H1 (cell line): ENCODE measurements at regions not wholly inside any gene's neighbourhood (a gene's known extent, or its start where the extent isn't known, plus 50 kb on each side); places are given as distances from the start of the nearest gene placed in this dataset.

Experiments used
- CTCF ChIA-PET: fragments of 300-600 bp; sonication (Branson Sonifier 250); formaldehyde crosslinking; loops from one replicate; lab custom pipeline; 2021; ENCODE audit not compliant: partially characterized antibody; lab: Charles Lee
- POLR2A ChIA-PET: fragments of 300-600 bp; sonication (Branson Sonifier 250); formaldehyde crosslinking; loops from one replicate; lab custom pipeline; 2021; ENCODE audit warnings: inconsistent platforms; ENCODE audit not compliant: partially characterized antibody; lab: Charles Lee
- DNase-seq, 2 experiments: peaks; one replicate each; pipeline versions ENCODE4 v3.0.0 to v3.0.0-alpha.2; 2010 to 2022; ENCODE audit warnings: low spot score in 2 of 2, low read depth in 1 of 2, mixed read lengths in 1 of 2
- FAIRE-seq: peaks from 2 replicates; lab custom pipeline; 2011; peaks lifted over from hg19 to GRCh38; lab: Jason Lieb, UNC
- H2AFZ ChIP-seq: 2 replicates; pipeline ENCODE4 v1.8.1; 2012; ENCODE audit warnings: low read length, inconsistent platforms
- H2AK5ac ChIP-seq: 2 replicates; pipeline ENCODE4 v1.6.1; 2013; ENCODE audit warnings: low read depth, low read length
- H2BK120ac ChIP-seq: replicated peaks from 2 replicates; pipeline ENCODE3; 2013; ENCODE audit warnings: low read depth, low read length, inconsistent platforms
- H2BK12ac ChIP-seq: 2 replicates; pipeline ENCODE4 v1.6.1; 2013; ENCODE audit warnings: low read depth, low read length
- H2BK15ac ChIP-seq: 2 replicates; pipeline ENCODE4 v1.6.1; 2013; ENCODE audit warnings: low read length
- H2BK20ac ChIP-seq: 2 replicates; pipeline ENCODE4 v1.6.1; 2013; ENCODE audit warnings: low read length
- H2BK5ac ChIP-seq: 2 replicates; pipeline ENCODE4 v1.6.1; 2013; ENCODE audit warnings: low read depth, low read length
- H3K14ac ChIP-seq: 2 replicates; pipeline ENCODE4 v1.6.1; 2013; ENCODE audit warnings: inconsistent platforms; ENCODE audit not compliant: insufficient read length
- H3K18ac ChIP-seq: 2 replicates; pipeline ENCODE4 v1.6.1; 2013; ENCODE audit warnings: low read length; ENCODE audit errors: extremely low read depth
- H3K23ac ChIP-seq: 2 replicates; pipeline ENCODE4 v1.6.1; 2013; ENCODE audit warnings: inconsistent platforms; ENCODE audit not compliant: insufficient read length
- H3K23me2 ChIP-seq: 2 replicates; pipeline ENCODE4 v1.6.1; 2013; ENCODE audit warnings: low read depth, low read length
- H3K27ac ChIP-seq: 2 replicates; pipeline ENCODE4 v1.6.1; 2011; ENCODE audit warnings: low read depth, low read length, inconsistent platforms
- H3K27me3 ChIP-seq, 4 experiments: replicated peaks in 1 of 4; 1 replicate in 1 of 4; 2 replicates in 3 of 4; pipeline versions ENCODE4 v1.6.1 to v1.8.1; 2011 to 2013; ENCODE audit warnings: low read length in 3 of 4, mild to moderate bottlenecking in 3 of 4, inconsistent platforms in 2 of 4, mixed read lengths in 2 of 4, moderate library complexity in 1 of 4; ENCODE audit not compliant: control insufficient read depth in 3 of 4, insufficient read depth in 3 of 4; ENCODE audit errors: extremely low read depth in 1 of 4
- H3K36me3 ChIP-seq, 4 experiments: 2 replicates each; pipeline versions ENCODE4 v1.6.1 to v1.8.1; 2011 to 2013; ENCODE audit warnings: mild to moderate bottlenecking in 4 of 4, low read length in 3 of 4, moderate library complexity in 2 of 4, control low read depth in 1 of 4, inconsistent platforms in 1 of 4; ENCODE audit not compliant: insufficient read depth in 4 of 4, control insufficient read depth in 2 of 4
- H3K4ac ChIP-seq: replicated peaks from 2 replicates; pipeline ENCODE3; 2013; ENCODE audit warnings: low read length, low read depth, mixed read lengths, inconsistent platforms; ENCODE audit not compliant: insufficient read length
- H3K4me1 ChIP-seq, 4 experiments: replicated peaks in 1 of 4; 1 replicate in 1 of 4; 2 replicates in 3 of 4; pipeline versions ENCODE4 v1.6.1 to v1.8.1; 2011 to 2013; ENCODE audit warnings: low read length in 3 of 4, inconsistent platforms in 2 of 4, mixed read lengths in 1 of 4; ENCODE audit not compliant: insufficient read depth in 4 of 4, control insufficient read depth in 3 of 4
- H3K4me2 ChIP-seq, 2 experiments: 2 replicates each; pipeline versions ENCODE4 v1.6.1 to v1.8.1; 2011 to 2013; ENCODE audit warnings: low read depth in 2 of 2, low read length in 2 of 2, control low read depth in 1 of 2, inconsistent platforms in 1 of 2, mild to moderate bottlenecking in 1 of 2; ENCODE audit not compliant: insufficient read depth in 1 of 2
- H3K4me3 ChIP-seq, 4 experiments: fragments of 200-600, 300-600 bp in 1 of 4; sonication (generic), shearing (Covaris generic), sonication (Bioruptor Twin) in 1 of 4; 2 replicates each; pipeline versions ENCODE4 v1.5.1 to v1.8.1; 2011 to 2016; ENCODE audit warnings: low read length in 4 of 4, low read depth in 3 of 4, control low read depth in 2 of 4, inconsistent platforms in 2 of 4, mild to moderate bottlenecking in 2 of 4, mixed read lengths in 1 of 4, moderate library complexity in 1 of 4; ENCODE audit not compliant: insufficient read depth in 2 of 4; ENCODE audit errors: extremely low read depth in 1 of 4
- H3K56ac ChIP-seq: replicated peaks from 2 replicates; pipeline ENCODE3; 2013; ENCODE audit warnings: low read depth, mild to moderate bottlenecking, mixed read lengths, low read length, inconsistent platforms; ENCODE audit not compliant: insufficient read length
- H3K79me1 ChIP-seq: 2 replicates; pipeline ENCODE4 v1.6.1; 2013; ENCODE audit warnings: low read depth, low read length, control low read depth
- H3K79me2 ChIP-seq, 2 experiments: 2 replicates each; pipeline versions ENCODE4 v1.6.1 to v1.8.1; 2012 to 2013; ENCODE audit warnings: low read length in 2 of 2, mild to moderate bottlenecking in 2 of 2, inconsistent platforms in 1 of 2; ENCODE audit not compliant: insufficient read depth in 2 of 2, control insufficient read depth in 1 of 2
- H3K9ac ChIP-seq, 4 experiments: replicated peaks in 1 of 4; 1 replicate in 1 of 4; 2 replicates in 3 of 4; pipeline versions ENCODE4 v1.6.1 to v1.8.1; 2011 to 2013; ENCODE audit warnings: low read depth in 3 of 4, low read length in 3 of 4, control low read depth in 2 of 4, mild to moderate bottlenecking in 2 of 4, moderate library complexity in 2 of 4, inconsistent platforms in 1 of 4; ENCODE audit errors: extremely low read depth in 1 of 4
- H3K9me3 ChIP-seq, 2 experiments: 2 replicates each; pipeline versions ENCODE4 v1.6.1 to v1.8.1; 2012 to 2013; ENCODE audit warnings: mild to moderate bottlenecking in 2 of 2, moderate library complexity in 2 of 2, control low read depth in 1 of 2, inconsistent platforms in 1 of 2, low read depth in 1 of 2, low read length in 1 of 2, mixed read lengths in 1 of 2; ENCODE audit not compliant: insufficient read depth in 2 of 2
- H4K20me1 ChIP-seq, 2 experiments: replicated peaks in 1 of 2; 2 replicates each; pipeline versions ENCODE3 to v1.8.1; 2011 to 2013; ENCODE audit warnings: inconsistent platforms in 2 of 2, low read length in 2 of 2, mild to moderate bottlenecking in 1 of 2; ENCODE audit not compliant: insufficient read depth in 2 of 2, control insufficient read depth in 1 of 2
- H4K5ac ChIP-seq: 2 replicates; pipeline ENCODE4 v1.6.1; 2013; ENCODE audit warnings: low read length, low read depth, mixed read lengths, inconsistent platforms; ENCODE audit not compliant: insufficient read length
- H4K8ac ChIP-seq: 2 replicates; pipeline ENCODE4 v1.8.0; 2013; ENCODE audit warnings: mild to moderate bottlenecking, moderate library complexity, low read length, inconsistent platforms; ENCODE audit not compliant: insufficient read depth; ENCODE audit errors: extremely low read depth
- H4K91ac ChIP-seq: replicated peaks from 2 replicates; pipeline ENCODE3; 2013; ENCODE audit warnings: low read length, mixed read lengths, inconsistent platforms; ENCODE audit not compliant: insufficient read length
- BCL11A ChIP-seq, 2 experiments: IDR thresholded peaks; one replicate each; pipeline ENCODE4 v1.6.1; 2011; ENCODE audit warnings: low read depth in 2 of 2, low read length in 2 of 2, mild to moderate bottlenecking in 2 of 2
- CBX8 ChIP-seq: fragments of 300-800, 300-1000 bp; sonication (generic); IDR thresholded peaks from 2 replicates; pipeline ENCODE4 v1.7.1; 2016; ENCODE audit warnings: low read depth, low read length, borderline replicate concordance
- CEBPB ChIP-seq: IDR thresholded peaks from 2 replicates; pipeline ENCODE4 v1.6.1; 2012; ENCODE audit warnings: low read depth, low read length
- GABPA ChIP-seq: IDR thresholded peaks from 2 replicates; pipeline ENCODE4 v1.6.1; 2011; ENCODE audit warnings: mild to moderate bottlenecking, low read length, moderate library complexity, borderline replicate concordance; ENCODE audit not compliant: insufficient read depth
- HDAC2 ChIP-seq, 2 experiments: fragments of 300-600 bp in 1 of 2; sonication (generic) in 1 of 2; IDR thresholded peaks; 2 replicates each; pipeline ENCODE4 v1.6.1; 2011 to 2012; ENCODE audit warnings: low read depth in 2 of 2, low read length in 2 of 2, mild to moderate bottlenecking in 2 of 2, moderate library complexity in 2 of 2, borderline replicate concordance in 1 of 2, inconsistent platforms in 1 of 2
- KDM1A ChIP-seq: fragments of 200-600, 300-600 bp; sonication (generic); IDR thresholded peaks from 2 replicates; pipeline ENCODE4 v1.7.1; 2016; ENCODE audit warnings: mild to moderate bottlenecking, low read length, borderline replicate concordance
- KDM5A ChIP-seq: fragments of 200-600 bp; IDR thresholded peaks from 2 replicates; pipeline ENCODE4 v1.7.1; 2012; ENCODE audit warnings: mild to moderate bottlenecking, low read length, inconsistent platforms, mixed read lengths
- NRF1 ChIP-seq: IDR thresholded peaks from 2 replicates; pipeline ENCODE4 v1.6.1; 2011; ENCODE audit warnings: mild to moderate bottlenecking, low read depth, low read length, improper control_type of control experiment
- PHF8 ChIP-seq: fragments of 200-600 bp; sonication (generic); conservative IDR thresholded peaks from 2 replicates; pipeline ENCODE4 v1.7.1; 2012; ENCODE audit warnings: low read depth, mild to moderate bottlenecking, inconsistent platforms, low read length, moderate library complexity
- RBBP5 ChIP-seq: IDR thresholded peaks from 2 replicates; pipeline ENCODE4 v1.7.1; 2012; ENCODE audit warnings: low read depth, mild to moderate bottlenecking, inconsistent platforms, low read length, moderate library complexity, borderline replicate concordance
- RFX5 ChIP-seq: IDR thresholded peaks from 2 replicates; pipeline ENCODE4 v1.6.1; 2011; ENCODE audit warnings: low read depth, low read length, improper control_type of control experiment, borderline replicate concordance
- RNF2 ChIP-seq: fragments of 200-900, 300-1000 bp; sonication (generic); IDR thresholded peaks from 2 replicates; pipeline ENCODE4 v1.7.1; 2016; ENCODE audit warnings: borderline replicate concordance, low read depth, mild to moderate bottlenecking, antibody characterized with exemption, low read length; ENCODE audit not compliant: poor library complexity, severe bottlenecking; ENCODE audit errors: missing control alignments
- SIRT6 ChIP-seq: IDR thresholded peaks from one replicate; pipeline ENCODE4 v1.7.1; 2012; ENCODE audit warnings: low read length, inconsistent platforms
- SP4 ChIP-seq: IDR thresholded peaks from 2 replicates; pipeline ENCODE4 v1.6.1; 2012; ENCODE audit warnings: low read length, inconsistent platforms
- TEAD4 ChIP-seq: IDR thresholded peaks from 2 replicates; pipeline ENCODE4 v1.6.1; 2012; ENCODE audit warnings: low read depth, low read length, inconsistent platforms, mixed read lengths
- WGBS, 2 experiments: shearing (Covaris generic) in 1 of 2; methylation state at CpG; one replicate each; pipeline versions ENCODE4 v1.1.6 to v1.1.7; 2013 to 2015; ENCODE audit warnings: low lambda C conversion rate in 2 of 2, mixed read lengths in 2 of 2, inconsistent platforms in 1 of 2, low coverage in 1 of 2, missing lambda C conversion rate in 1 of 2; ENCODE audit not compliant: insufficient replicate concordance in 2 of 2, insufficient coverage in 1 of 2, insufficient read length in 1 of 2; ENCODE audit errors: extremely low coverage in 1 of 2, missing lambda C conversion rate in 1 of 2; 5-methylcytosine and 5-hydroxymethylcytosine counted together

DNA sequence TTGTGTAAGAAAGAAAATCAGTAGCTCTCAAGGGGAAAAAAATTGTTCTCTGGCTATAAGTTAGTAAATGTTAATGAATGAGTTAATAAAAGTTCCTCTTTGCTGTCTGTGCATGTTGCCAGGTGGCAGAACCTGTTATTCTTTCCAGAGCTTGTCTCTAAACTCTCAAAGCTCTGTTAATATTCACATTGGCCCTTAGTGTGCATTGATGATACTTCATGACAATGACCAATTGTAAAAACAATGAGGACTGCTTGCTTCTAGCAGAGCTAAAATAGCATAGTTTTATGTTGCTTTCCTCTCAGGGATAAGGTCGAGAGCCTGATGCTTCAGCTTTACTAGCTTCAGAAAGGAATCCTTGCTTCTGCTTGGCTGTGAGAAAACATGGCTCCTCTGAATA, 91.5 kb downstream of the RAD51AP2 start:
- H4K91ac ChIP-seq = no peak overlapping the region
- no peak overlapping the region for H3K14ac ChIP-seq
- no peak overlapping the region for H2BK20ac ChIP-seq
- H3K23me2 ChIP-seq = no peaks in the 10 kb centered on the region
- H2BK15ac ChIP-seq = no peak overlapping the region
- H4K20me1 ChIP-seq = no peaks in the 10 kb centered on the region
- CTCF ChIA-PET = interaction anchor here (0.8 to 2.0 kb wide), 2 partner anchors 11 to 219 kb away, joined by 3 to 4 read pairs; no protein-coding TSS in a partner anchor
- H3K4me1 ChIP-seq = no peaks in the 10 kb centered on the region
- no peaks in the 10 kb centered on the region for H3K9me3 ChIP-seq
- no peak overlapping the region for H3K4ac ChIP-seq
- no peaks in the 10 kb centered on the region for H3K79me2 ChIP-seq
- H3K79me1 ChIP-seq = no peaks in the 10 kb centered on the region
- no peak overlapping the region for H2BK120ac ChIP-seq
- no peak for FAIRE-seq
- 78% methylated on average over 1 of the region's 1 CpG; no CpG with 5 or more reads in 1 of the 2 experiments for WGBS, 2 experiments
- H4K8ac ChIP-seq = no peak overlapping the region
- H3K36me3 ChIP-seq = no peaks in the 10 kb centered on the region
- H3K27me3 ChIP-seq = no peaks in the 10 kb centered on the region
- H3K23ac ChIP-seq = no peak overlapping the region
- no peak overlapping the region for H3K9ac ChIP-seq
- H4K5ac ChIP-seq = no peak overlapping the region
- H3K27ac ChIP-seq = no peak overlapping the region
- H3K4me2 ChIP-seq = no peak overlapping the region
- H3K18ac ChIP-seq = no peak overlapping the region
- POLR2A ChIA-PET = no interaction called here
- H2AK5ac ChIP-seq = no peak overlapping the region
- no peak overlapping the region for H2BK5ac ChIP-seq
- H2AFZ ChIP-seq = no peak overlapping the region
- H2BK12ac ChIP-seq = no peak overlapping the region
- H3K56ac ChIP-seq = no peak overlapping the region
- no peak overlapping the region for H3K4me3 ChIP-seq
- DNase-seq = no peak
- TF ChIP-seq SIRT6 (no peak), NRF1 (no peak), PHF8 (no peak), HDAC2 (IDR thresholded peaks at IDR 0.05; ENCODE audit: borderline replicate concordance in 1 of 2, low read depth in 2 of 2, low read length in 2 of 2) (no peak), SP4 (no peak), RFX5 (no peak), KDM1A (no peak), RNF2 (no peak), TEAD4 (no peak), CEBPB (no peak), KDM5A (no peak), CBX8 (no peak), BCL11A (IDR thresholded peaks at IDR 0.05; ENCODE audit: low read depth in 2 of 2, low read length in 2 of 2) (no peak), RBBP5 (no peak), GABPA (no peak)
